DMS53 (cell line): ENCODE measurements at regions not wholly inside any gene's neighbourhood (a gene's known extent, or its start where the extent isn't known, plus 50 kb on each side); places are given as distances from the start of the nearest gene placed in this dataset.
A peak's percentile ranks its signal among the peaks of the same experiment; 100 is the strongest.

Experiments
- DNase-seq: peaks from one replicate; lab custom pipeline; 2025; lab: John Stamatoyannopoulos, UW

GRCh38 chr7:131225619-131226513 is 101.8 kb upstream of the MKLN1 start:
- peak; percentile 76 for DNase-seq

GRCh38 chr7:131226514-131226865 is 101.2 kb upstream of the MKLN1 start:
- no peak for DNase-seq

GRCh38 chr7:131231381-131232220 is 96.1 kb upstream of the MKLN1 start:
- DNase-seq, result no peak

GRCh38 chr7:131232768-131233167 is 94.9 kb upstream of the MKLN1 start:
- no peak for DNase-seq

- no peak for DNase-seq
Measured at GRCh38 chr7:131233193-131233592, 94.5 kb upstream of the MKLN1 start.

- no peak for DNase-seq
Measured at GRCh38 chr7:131234719-131235488, 92.8 kb upstream of the MKLN1 start.

GRCh38 chr7:131235489-131236317 is 92.0 kb upstream of the MKLN1 start:
- peak; percentile 94 for DNase-seq

GRCh38 chr7:131236318-131236672 is 91.4 kb upstream of the MKLN1 start:
- DNase-seq, result no peak

GRCh38 chr7:131238347-131238931 is 89.2 kb upstream of the MKLN1 start:
- peak; percentile 61 for DNase-seq

- DNase-seq, result no peak
Measured at GRCh38 chr7:131241386-131241785, 86.3 kb upstream of the MKLN1 start.

- no peak for DNase-seq
Measured at GRCh38 chr7:131242123-131242650, 85.5 kb upstream of the MKLN1 start.

- DNase-seq, result peak; percentile 83
Measured at GRCh38 chr7:131244259-131244852, 83.3 kb upstream of the MKLN1 start.

- DNase-seq, result peak; percentile 60
Measured at GRCh38 chr7:131249003-131249402, 78.7 kb upstream of the MKLN1 start.

GRCh38 chr7:131249483-131249882 is 78.2 kb upstream of the MKLN1 start:
- no peak for DNase-seq

- no peak for DNase-seq
Measured at GRCh38 chr7:131250331-131250730, 77.3 kb upstream of the MKLN1 start.

GRCh38 chr7:131251371-131251770 is 76.3 kb upstream of the MKLN1 start:
- no peak for DNase-seq

GRCh38 chr7:131252976-131253375 is 74.7 kb upstream of the MKLN1 start:
- no peak for DNase-seq

- DNase-seq, result peak; percentile 58
Measured at GRCh38 chr7:131254211-131254610, 73.5 kb upstream of the MKLN1 start.

GRCh38 chr7:131255242-131255641 is 72.4 kb upstream of the MKLN1 start:
- peak; percentile 35 for DNase-seq

GRCh38 chr7:131261476-131261994 is 66.1 kb upstream of the MKLN1 start:
- no peak for DNase-seq
